Gastroesophageal sphincter (tissue), 4 donors: ENCODE measurements at regions not wholly inside any gene's neighbourhood (a gene's known extent, or its start where the extent isn't known, plus 50 kb on each side); places are given as distances from the start of the nearest gene placed in this dataset.

ENCODE experiments used
- ATAC-seq: fragments of 150-250 bp; one replicate; pipeline ENCODE4 v1.9.1; 2016; ENCODE audit warnings: mild to moderate bottlenecking, moderate library complexity
- H3K27ac ChIP-seq, 4 donors: fragments of 200-600 bp; sonication (generic) in 3 of 4; 1 replicate in 3 of 4; 2 replicates in 1 of 4; pipeline ENCODE4 v1.5.1; 2016 to 2019
- H3K27me3 ChIP-seq: fragments of 200-600 bp; sonication (generic); one replicate; pipeline ENCODE4 v1.5.1; 2019
- H3K36me3 ChIP-seq, 2 donors: fragments of 200-600 bp; sonication (generic); one replicate each; pipeline ENCODE4 v1.5.1; 2019; ENCODE audit warnings: control low read depth in 1 of 2
- H3K4me1 ChIP-seq, 3 donors: fragments of 200-600 bp; sonication (generic); 1 replicate in 2 of 3; 2 replicates in 1 of 3; pipeline ENCODE4 v1.5.1; 2016 to 2019; ENCODE audit warnings: control low read depth in 2 of 3
- H3K4me3 ChIP-seq, 2 donors: fragments of 200-600 bp; sonication (generic); one replicate each; pipeline ENCODE4 v1.5.1; 2019; ENCODE audit warnings: mild to moderate bottlenecking in 1 of 2, moderate library complexity in 1 of 2
- H3K9me3 ChIP-seq, 3 donors: fragments of 200-600 bp; sonication (generic); one replicate each; pipeline ENCODE4 v1.5.1; 2017 to 2019; ENCODE audit warnings: control low read depth in 2 of 3
- CTCF ChIP-seq, 4 experiments: fragments of 200-600 bp in 2 of 4; fragments of 450-650 bp in 2 of 4; sonication (generic) in 1 of 4; IDR thresholded peaks; one replicate each; pipeline ENCODE4 v1.5.1; 2017 to 2019; ENCODE audit warnings: antibody characterized with exemption in 4 of 4, mild to moderate bottlenecking in 2 of 4, moderate library complexity in 2 of 4
- EP300 ChIP-seq: sonication (generic); formaldehyde crosslinking; IDR thresholded peaks from one replicate; pipeline ENCODE4 v1.6.1; 2017; ENCODE audit warnings: antibody characterized with exemption, mild to moderate bottlenecking
- POLR2A ChIP-seq, 2 donors: fragments of 450-650 bp; IDR thresholded peaks; one replicate each; pipeline ENCODE4 v1.6.1; 2017; ENCODE audit warnings: antibody characterized with exemption in 2 of 2, mild to moderate bottlenecking in 2 of 2, moderate library complexity in 1 of 2
- POLR2AphosphoS5 ChIP-seq: sonication (generic); formaldehyde crosslinking; IDR thresholded peaks from one replicate; pipeline ENCODE4 v1.6.1; 2017; ENCODE audit warnings: antibody characterized with exemption
- WGBS, 2 donors: methylation state at CpG; one replicate each; pipeline ENCODE4 v1.1.5; 2018; ENCODE audit warnings: low coverage in 1 of 2; 5-methylcytosine and 5-hydroxymethylcytosine counted together

- ATAC-seq = no peak
- no peaks in the 10 kb centered on the region for H3K27me3 ChIP-seq
- WGBS, 2 donors = 24 to 26% methylated on average over 4 of the region's 4 CpGs
- no peaks in the 10 kb centered on the region for H3K36me3 ChIP-seq
- peaks cover 0 to 8% (median 0%) of the 10 kb centered on the region in 3 donors for H3K4me1 ChIP-seq
- no peaks in the 10 kb centered on the region for H3K9me3 ChIP-seq
- H3K27ac ChIP-seq = no peak overlapping the region
- H3K4me3 ChIP-seq = no peak overlapping the region
- TF ChIP-seq POLR2AphosphoS5 (no peak), POLR2A (IDR thresholded peaks at IDR 0.05) (no peak), EP300 (no peak), CTCF (IDR thresholded peaks at IDR 0.05) (no peak)
Observed at GRCh38 chr6:22670605-22671004, 101.2 kb downstream of the HDGFL1 start.

- no peak overlapping the region for H3K4me3 ChIP-seq
- TF ChIP-seq CTCF (IDR thresholded peaks at IDR 0.05) (no peak), EP300 (no peak), POLR2A (IDR thresholded peaks at IDR 0.05) (no peak), POLR2AphosphoS5 (no peak)
- no peaks in the 10 kb centered on the region for H3K36me3 ChIP-seq
- H3K9me3 ChIP-seq = no peaks in the 10 kb centered on the region
- peaks cover 0 to 8% (median 0%) of the 10 kb centered on the region in 3 donors for H3K4me1 ChIP-seq
- no peak for ATAC-seq
- no peak overlapping the region for H3K27ac ChIP-seq
- H3K27me3 ChIP-seq = no peaks in the 10 kb centered on the region
- whole genome bisulfite sequencing, 2 donors = 81 to 88% methylated on average over 3 of the region's 3 CpGs
Observed at GRCh38 chr6:22673474-22673873, 104.1 kb downstream of the HDGFL1 start.

GRCh38 chr6:22680950-22681349 lies 111.6 kb downstream of the HDGFL1 start:
- ATAC-seq = no peak
- H3K9me3 ChIP-seq = no peaks in the 10 kb centered on the region
- WGBS, 2 donors = 92 to 96% methylated on average over 7 of the region's 7 CpGs
- no peak overlapping the region for H3K27ac ChIP-seq
- H3K4me3 ChIP-seq = no peak overlapping the region
- H3K27me3 ChIP-seq = no peaks in the 10 kb centered on the region
- TF ChIP-seq POLR2AphosphoS5 (no peak), POLR2A (IDR thresholded peaks at IDR 0.05) (no peak), CTCF (IDR thresholded peaks at IDR 0.05) (no peak), EP300 (no peak)
- H3K4me1 ChIP-seq = no peaks in the 10 kb centered on the region
- H3K36me3 ChIP-seq = no peaks in the 10 kb centered on the region

- no peak for TF ChIP-seq EP300
- Histone ChIP-seq H3K27me3 (no peaks in the 10 kb centered on the region), H3K4me1 (no peaks in the 10 kb centered on the region), H3K9me3 (no peaks in the 10 kb centered on the region), H3K36me3 (no peaks in the 10 kb centered on the region), H3K27ac (no peak overlapping the region), H3K4me3 (no peak overlapping the region)
- no peak for ATAC-seq
- WGBS, 2 donors = 91 to 96% methylated on average over 2 to 3 of the region's 3 CpGs
Observed at GRCh38 chr6:22681761-22682160, 112.4 kb downstream of the HDGFL1 start.

GRCh38 chr6:22682979-22683378 lies 113.6 kb downstream of the HDGFL1 start:
- no peak overlapping the region for H3K4me3 ChIP-seq
- H3K4me1 ChIP-seq = no peaks in the 10 kb centered on the region
- H3K27ac ChIP-seq = no peak overlapping the region
- no peaks in the 10 kb centered on the region for H3K9me3 ChIP-seq
- no peaks in the 10 kb centered on the region for H3K27me3 ChIP-seq
- WGBS, 2 donors = 71 to 87% methylated on average over 4 to 5 of the region's 6 CpGs
- H3K36me3 ChIP-seq = no peaks in the 10 kb centered on the region
- TF ChIP-seq POLR2AphosphoS5 = no peak
- TF ChIP-seq CTCF (IDR thresholded peaks at IDR 0.05) = no peak
- no peak for TF ChIP-seq EP300
- TF ChIP-seq POLR2A (IDR thresholded peaks at IDR 0.05) = no peak
- no peak for ATAC-seq
